Hindlimb muscle (tissue), 1 donor: ENCODE measurements at regions not wholly inside any gene's neighbourhood (a gene's known extent, or its start where the extent isn't known, plus 50 kb on each side); places are given as distances from the start of the nearest gene placed in this dataset.

ENCODE experiments used
- DNase-seq: peaks from one replicate; pipeline ENCODE4 v3.0.0-alpha.2; 2013

- DNase-seq, result no peak
Measured at GRCh38 chr2:147398996-147399395, 445.8 kb upstream of the ACVR2A start.

- no peak for DNase-seq
Measured at GRCh38 chr2:147398301-147398700, 446.5 kb upstream of the ACVR2A start.

DNA sequence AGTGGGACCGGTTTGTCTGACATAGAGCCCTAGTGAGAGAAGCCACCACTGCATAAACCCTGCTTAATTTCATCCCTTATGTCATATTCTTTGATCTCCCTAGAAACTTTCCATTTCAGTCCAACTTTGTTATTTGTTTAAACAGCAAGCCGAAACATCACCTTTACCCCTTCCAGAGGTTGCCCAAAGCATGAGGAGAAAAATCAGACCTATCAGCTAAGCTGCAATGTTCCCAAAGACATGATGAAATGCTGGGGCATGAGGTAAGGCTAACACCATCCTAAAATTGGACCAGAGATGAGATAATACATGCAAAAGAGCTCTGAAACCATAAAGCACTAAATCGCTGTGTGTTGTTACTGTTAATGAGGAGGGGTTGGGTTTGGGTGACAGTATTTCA lies 447.9 kb upstream of the ACVR2A start:
- no peak for DNase-seq

GRCh38 chr2:147394179-147394790 lies 450.5 kb upstream of the ACVR2A start:
- no peak for DNase-seq

- DNase-seq, result no peak
Measured at GRCh38 chr2:147392180-147392579, 452.6 kb upstream of the ACVR2A start.

DNA sequence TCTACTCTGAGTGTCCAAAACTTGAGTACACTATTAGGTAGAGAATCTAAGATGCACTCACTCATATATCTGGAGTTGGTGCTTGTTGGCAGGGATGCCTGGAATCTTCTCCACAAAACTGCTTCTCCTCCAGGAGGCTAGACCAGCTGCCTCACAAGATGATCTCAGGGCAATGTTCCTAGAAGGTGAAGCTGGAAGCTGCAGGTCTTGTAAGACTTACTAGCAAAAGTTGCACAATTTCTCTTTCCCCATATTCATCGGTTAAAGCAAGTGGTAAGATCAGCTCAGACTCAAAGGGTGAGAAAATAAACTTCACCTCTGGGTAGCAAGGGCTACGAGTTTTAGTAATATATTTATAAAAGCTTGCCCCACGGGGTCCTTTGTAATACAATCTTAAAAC lies 454.4 kb upstream of the ACVR2A start:
- no peak for DNase-seq

GRCh38 chr2:147389218-147389617 lies 455.6 kb upstream of the ACVR2A start:
- DNase-seq, result no peak

DNA sequence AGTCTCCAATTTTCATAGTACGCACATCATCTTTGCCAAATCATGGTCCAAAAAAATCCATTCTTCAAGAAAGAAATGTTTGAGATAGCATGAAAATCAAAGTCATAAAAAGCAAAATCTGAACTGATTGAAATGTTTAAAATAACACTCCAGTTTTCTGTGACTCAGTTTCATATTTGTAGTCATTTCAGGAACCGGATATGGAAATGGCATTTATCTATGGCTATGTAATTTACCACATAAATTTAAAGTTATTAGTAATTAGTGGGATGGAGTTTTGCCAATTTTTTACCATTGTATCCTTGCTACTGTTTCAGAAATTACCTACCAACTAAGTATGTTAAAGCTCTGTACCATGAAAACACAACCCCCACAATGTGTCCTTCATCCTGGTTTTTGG lies 456.6 kb upstream of the ACVR2A start:
- no peak for DNase-seq

DNA sequence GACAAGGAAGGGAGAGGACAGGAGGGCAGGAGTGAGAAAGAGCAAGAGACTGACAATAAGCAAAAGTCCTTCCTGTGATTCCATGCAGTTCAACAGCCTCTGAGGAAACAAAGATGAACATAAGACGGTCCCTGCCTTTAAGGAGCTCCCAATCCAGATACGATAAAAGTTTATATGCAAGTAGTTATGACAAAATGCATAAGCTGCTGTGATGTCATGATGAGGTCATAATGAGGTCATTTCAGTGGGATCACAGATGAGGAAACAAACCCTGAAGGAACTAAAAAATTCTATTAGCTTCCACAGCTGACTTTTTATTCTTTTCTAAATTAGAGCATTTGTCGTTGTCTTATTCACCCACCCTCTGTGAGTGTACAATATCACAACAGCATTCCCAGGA lies 458.5 kb upstream of the ACVR2A start:
- DNase-seq, result no peak

- no peak for DNase-seq
Measured at GRCh38 chr2:147385600-147385999, 459.2 kb upstream of the ACVR2A start.

DNA sequence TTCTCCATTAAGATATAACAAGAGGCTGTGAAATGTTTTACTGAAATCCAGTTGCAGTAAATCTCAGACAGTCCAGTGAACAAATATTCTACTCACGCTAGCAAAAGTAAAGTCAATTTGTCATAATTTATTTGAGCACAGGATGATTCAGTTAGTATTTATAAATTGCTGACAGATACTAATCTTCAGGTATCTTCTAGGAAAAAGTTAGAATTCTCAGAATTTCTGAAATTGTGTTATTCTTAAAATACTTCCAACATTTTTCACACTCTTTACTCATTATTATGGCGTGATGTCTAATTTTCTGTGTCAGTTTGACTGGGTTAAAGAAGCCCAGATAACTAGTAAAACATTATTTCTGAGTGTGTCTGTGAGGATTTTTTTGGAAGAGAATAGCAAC lies 460.2 kb upstream of the ACVR2A start:
- DNase-seq, result no peak

DNA sequence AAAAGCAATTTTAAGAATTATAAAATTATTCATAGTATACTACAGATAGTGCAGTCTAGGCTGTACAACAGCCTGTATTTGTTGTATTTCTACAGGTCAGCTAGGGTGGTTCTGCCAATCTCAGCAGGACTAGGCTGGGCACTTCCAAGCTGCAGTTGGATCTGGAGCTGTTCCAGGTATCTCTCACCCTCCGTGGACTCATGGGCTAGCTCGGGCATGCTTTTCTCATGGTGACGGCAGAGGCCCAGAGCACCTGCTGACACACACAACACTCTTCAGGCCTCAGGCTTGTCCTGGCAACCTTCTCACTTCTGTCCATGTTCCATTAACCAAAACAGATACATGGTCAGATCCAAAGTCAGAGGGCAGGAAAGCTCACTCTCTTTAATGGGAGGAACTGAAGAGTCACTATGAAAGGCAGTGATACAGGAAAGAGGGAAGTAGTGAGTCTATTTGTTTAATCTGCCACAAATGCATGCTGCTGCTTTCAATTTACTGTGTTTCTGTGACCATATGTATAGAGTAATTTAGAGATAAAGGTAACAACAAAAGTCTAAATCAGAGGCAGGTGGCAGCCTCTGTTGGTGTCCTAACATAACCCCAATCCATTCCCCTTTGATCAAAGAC lies 462.4 kb upstream of the ACVR2A start:
- DNase-seq, result no peak

DNA sequence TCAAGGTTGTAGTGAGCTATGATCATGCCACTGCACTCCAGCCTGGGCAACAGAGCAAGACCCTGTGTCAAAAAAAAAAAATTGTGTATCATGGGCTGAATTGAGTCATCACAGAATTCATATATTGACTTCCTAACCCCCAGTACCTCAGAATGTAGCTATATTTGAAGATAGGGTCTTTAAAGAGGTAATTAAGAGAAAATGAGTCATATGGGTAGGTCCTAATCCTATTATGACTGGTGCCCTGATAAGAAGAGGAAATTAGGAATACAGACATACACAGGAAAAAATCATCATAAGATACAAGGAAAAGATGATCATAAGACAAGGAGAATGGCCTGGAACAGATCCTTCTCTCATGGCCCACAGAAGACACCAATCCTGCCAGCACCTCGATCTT lies 466.4 kb upstream of the ACVR2A start:
- no peak for DNase-seq

DNA sequence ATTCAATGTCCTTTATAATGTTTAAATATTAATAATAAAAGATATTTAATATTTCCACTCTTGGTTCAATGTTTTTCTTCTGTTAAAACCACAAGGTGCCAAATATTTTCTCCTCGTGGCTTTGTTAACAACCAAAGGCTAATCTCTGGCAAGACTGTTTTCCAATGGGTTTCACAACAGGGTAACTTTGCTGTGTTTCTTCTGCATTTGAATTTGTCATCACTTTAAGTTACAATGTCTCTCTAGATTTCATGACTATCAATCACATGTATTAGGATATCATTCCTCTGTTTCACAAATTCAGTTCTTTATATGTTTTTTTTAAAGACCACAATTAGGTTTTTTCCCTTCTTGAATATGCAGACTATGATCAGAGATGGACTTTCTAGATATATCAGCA lies 469.8 kb upstream of the ACVR2A start:
- DNase-seq, result no peak

- peak; percentile 34 for DNase-seq
Measured at GRCh38 chr2:147374423-147374811, 470.4 kb upstream of the ACVR2A start.

DNA sequence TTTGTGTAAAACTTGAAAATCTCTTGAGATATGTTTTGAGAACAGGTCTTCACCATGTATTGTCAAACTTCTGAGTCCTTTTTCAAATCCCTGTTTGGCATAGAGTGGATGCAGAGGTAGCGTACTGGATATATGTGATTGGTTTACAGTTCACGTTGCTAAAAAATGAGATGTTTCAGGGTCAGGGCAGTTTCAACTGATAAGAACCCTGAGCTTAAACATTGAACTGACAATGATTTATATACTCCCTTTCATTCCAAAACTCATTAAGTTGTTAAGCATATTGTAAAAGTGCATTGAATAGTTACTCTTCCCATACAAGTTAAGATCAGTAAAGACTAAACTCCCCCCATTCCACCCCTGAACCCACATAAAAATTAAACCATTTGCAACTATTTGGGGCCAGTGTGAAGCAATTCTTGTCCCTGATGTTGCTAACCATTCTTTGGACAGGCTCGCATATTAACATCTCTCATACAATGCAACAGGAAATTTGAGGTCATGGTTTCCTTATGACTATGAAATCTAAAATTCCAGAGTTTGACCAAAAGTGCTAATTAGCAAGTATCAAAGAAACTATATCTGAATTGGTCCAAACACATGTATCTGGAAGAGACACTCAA lies 470.9 kb upstream of the ACVR2A start:
- peak; percentile 4 for DNase-seq

- no peak for DNase-seq
Measured at GRCh38 chr2:147368306-147368705, 476.5 kb upstream of the ACVR2A start.

- DNase-seq, result no peak
Measured at GRCh38 chr2:147366279-147366678, 478.6 kb upstream of the ACVR2A start.

GRCh38 chr2:147365622-147366021 lies 479.2 kb upstream of the ACVR2A start:
- no peak for DNase-seq

DNA sequence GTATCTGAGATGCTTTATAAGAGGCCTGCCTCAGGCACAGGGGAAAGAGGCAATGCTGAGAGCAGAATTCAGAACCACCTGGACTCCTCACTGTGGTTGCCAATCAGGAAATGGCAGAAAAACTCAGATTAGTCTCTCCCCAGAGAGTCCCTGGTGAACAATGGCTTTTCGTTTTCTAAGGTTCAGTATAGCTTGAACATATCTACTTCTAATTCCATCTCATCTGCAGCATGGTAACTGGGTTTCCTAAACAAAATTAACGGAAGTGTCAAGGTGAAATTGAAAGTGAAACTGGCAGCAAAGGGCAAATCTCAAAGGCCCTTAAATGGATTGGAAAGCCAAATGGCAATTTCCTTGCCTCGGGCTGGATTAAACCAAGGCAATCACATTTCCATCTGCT lies 480.2 kb upstream of the ACVR2A start:
- DNase-seq, result no peak

- DNase-seq, result no peak
Measured at GRCh38 chr2:147363181-147363580, 481.6 kb upstream of the ACVR2A start.

- DNase-seq, result no peak
Measured at GRCh38 chr2:147358375-147358774, 486.5 kb upstream of the ACVR2A start.

GRCh38 chr2:147356157-147356556 lies 488.7 kb upstream of the ACVR2A start:
- no peak for DNase-seq

- DNase-seq, result no peak
Measured at GRCh38 chr2:147355706-147356105, 489.1 kb upstream of the ACVR2A start.

DNA sequence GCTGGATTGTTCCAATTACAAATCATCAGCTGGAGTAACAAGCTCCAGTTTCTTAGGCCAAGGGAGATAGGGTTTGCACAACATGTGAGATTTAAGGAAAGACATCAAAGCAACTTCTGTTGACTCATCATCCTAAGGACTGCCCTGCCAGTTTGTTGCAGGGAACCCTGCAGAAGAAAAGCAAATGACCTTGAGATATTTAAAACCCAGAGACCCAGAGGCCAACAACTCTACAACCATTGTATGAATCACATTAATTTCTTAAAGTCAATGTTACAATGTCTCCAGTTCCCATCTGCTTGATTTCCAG lies 491.8 kb upstream of the ACVR2A start:
- no peak for DNase-seq
